Activated T-cell treated with anti-CD3 and anti-CD28 coated beads, Interleukin-2, amount 50 U/mL, for 72 hours (primary cell): ENCODE measurements at regions not wholly inside any gene's neighbourhood (a gene's known extent, or its start where the extent isn't known, plus 50 kb on each side); places are given as distances from the start of the nearest gene placed in this dataset.

ENCODE experiments used
- ATAC-seq, 2 donors: fragments of 150-1000 bp; cut with Tn5 transposase; replicated peaks in 1 of 2; 2 replicates each; pipeline ENCODE4 v1.10.0; 2021; ENCODE audit warnings: moderate library complexity in 2 of 2, mild to moderate bottlenecking in 1 of 2
- DNase-seq, 2 donors: peaks; one replicate each; pipeline ENCODE4 v3.0.0; 2021 to 2022; ENCODE audit warnings: mixed read lengths in 1 of 2
- H3K27ac Mint-ChIP-seq: one replicate; pipeline ENCODE4 v1.8.0; 2022; ENCODE audit warnings: mild to moderate bottlenecking, moderate library complexity, mixed read lengths
- H3K27me3 Mint-ChIP-seq: one replicate; pipeline ENCODE4 v1.8.0; 2022; ENCODE audit warnings: low read depth, mixed read lengths
- H3K36me3 Mint-ChIP-seq, 2 donors: one replicate each; pipeline ENCODE4 v1.8.0; 2022; ENCODE audit warnings: mixed read lengths in 2 of 2, mild to moderate bottlenecking in 1 of 2; ENCODE audit not compliant: insufficient read depth in 2 of 2
- H3K4me1 Mint-ChIP-seq: one replicate; pipeline ENCODE4 v1.8.0; 2022; ENCODE audit warnings: low read depth, mixed read lengths
- H3K4me3 Mint-ChIP-seq, 2 donors: one replicate each; pipeline ENCODE4 v1.8.0; 2022; ENCODE audit warnings: mild to moderate bottlenecking in 2 of 2, mixed read lengths in 2 of 2, moderate library complexity in 2 of 2
- H3K9me3 Mint-ChIP-seq, 2 donors: one replicate each; pipeline ENCODE4 v1.8.0; 2022; ENCODE audit warnings: mixed read lengths in 2 of 2

DNA sequence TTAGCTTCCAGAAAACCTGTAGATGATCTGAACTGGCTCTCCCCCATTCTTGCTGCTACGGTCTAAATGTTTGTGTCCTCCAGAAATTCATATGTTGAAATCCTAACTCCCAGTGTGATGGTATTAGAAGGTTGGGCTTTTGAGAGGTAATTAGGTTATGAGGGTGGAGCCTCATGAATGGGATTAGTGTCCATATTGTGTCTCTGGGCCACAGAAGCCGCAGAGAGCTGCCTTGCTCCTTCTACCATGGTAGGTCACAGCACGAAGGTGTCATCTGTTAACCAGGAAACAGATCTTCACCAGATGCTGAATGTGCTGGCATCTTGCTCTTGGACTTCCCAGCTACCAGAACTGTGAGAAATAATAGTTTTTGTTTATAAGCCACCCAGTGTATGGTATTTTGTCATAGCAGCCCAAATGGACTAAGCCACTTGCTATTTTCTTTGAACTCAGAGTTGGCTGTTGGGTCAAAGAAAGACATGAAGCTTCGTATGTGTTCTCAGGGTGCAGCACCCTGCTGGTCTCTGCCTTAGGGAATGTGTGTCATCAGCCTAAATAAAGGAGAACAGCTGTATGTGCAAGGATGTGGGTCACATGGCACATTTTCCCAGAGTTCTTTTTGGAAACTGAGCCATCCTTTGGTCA lies 317.5 kb upstream of the SLCO3A1 start:
- DNase-seq (no peak), ATAC-seq (no peak)
- no peaks in the 10 kb centered on the region for H3K36me3 Mint-ChIP-seq
- H3K27ac Mint-ChIP-seq: no peak overlapping the region
- H3K4me3 Mint-ChIP-seq: no peak overlapping the region
- H3K9me3 Mint-ChIP-seq: no peaks in the 10 kb centered on the region
- no peaks in the 10 kb centered on the region for H3K4me1 Mint-ChIP-seq
- H3K27me3 Mint-ChIP-seq: no peaks in the 10 kb centered on the region

- Mint-ChIP-seq H3K4me1 (no peaks in the 10 kb centered on the region), H3K36me3 (no peaks in the 10 kb centered on the region), H3K27me3 (no peaks in the 10 kb centered on the region), H3K4me3 (no peak overlapping the region), H3K9me3 (no peaks in the 10 kb centered on the region), H3K27ac (no peak overlapping the region)
- DNase-seq (no peak), ATAC-seq (no peak)
These were observed 315.7 kb upstream of the SLCO3A1 start for GRCh38 chr15:91537856-91538255.

- H3K36me3 Mint-ChIP-seq: no peaks in the 10 kb centered on the region
- DNase-seq (no peak), ATAC-seq (no peak)
- H3K9me3 Mint-ChIP-seq: no peaks in the 10 kb centered on the region
- H3K27me3 Mint-ChIP-seq: no peaks in the 10 kb centered on the region
- H3K4me1 Mint-ChIP-seq: no peaks in the 10 kb centered on the region
- H3K27ac Mint-ChIP-seq: no peak overlapping the region
- H3K4me3 Mint-ChIP-seq: no peak overlapping the region
These were observed 314.7 kb upstream of the SLCO3A1 start for GRCh38 chr15:91538782-91539181.

GRCh38 chr15:91541286-91541685 lies 312.2 kb upstream of the SLCO3A1 start:
- Mint-ChIP-seq H3K4me1 (no peaks in the 10 kb centered on the region), H3K9me3 (no peaks in the 10 kb centered on the region), H3K27ac (no peak overlapping the region), H3K36me3 (no peaks in the 10 kb centered on the region), H3K4me3 (no peak overlapping the region), H3K27me3 (no peaks in the 10 kb centered on the region)
- DNase-seq: no peak
- ATAC-seq: no peak

DNA sequence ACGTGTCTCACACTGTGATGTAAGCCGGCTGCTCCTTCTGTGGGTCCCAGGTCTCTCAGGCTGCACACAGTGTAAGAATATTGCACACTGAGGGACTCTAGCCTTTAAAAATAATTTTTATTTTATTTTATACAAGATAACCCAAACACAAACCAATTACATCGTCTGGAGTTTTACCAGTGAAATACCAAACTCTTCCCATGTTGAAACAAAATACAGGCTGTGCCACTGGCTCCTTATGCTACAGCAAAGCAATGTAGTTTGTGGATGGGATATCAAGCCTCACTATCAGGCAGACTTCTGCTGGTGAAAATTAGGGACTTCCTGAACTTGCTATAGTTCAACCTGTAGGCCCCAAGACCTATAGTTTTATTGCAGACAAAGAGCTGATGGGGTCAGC lies 311.3 kb upstream of the SLCO3A1 start:
- no peak overlapping the region for H3K4me3 Mint-ChIP-seq
- H3K27me3 Mint-ChIP-seq: no peaks in the 10 kb centered on the region
- ATAC-seq (no peak), DNase-seq (no peak)
- no peaks in the 10 kb centered on the region for H3K9me3 Mint-ChIP-seq
- no peaks in the 10 kb centered on the region for H3K36me3 Mint-ChIP-seq
- no peaks in the 10 kb centered on the region for H3K4me1 Mint-ChIP-seq
- H3K27ac Mint-ChIP-seq: no peak overlapping the region

GRCh38 chr15:91547356-91547755 lies 306.2 kb upstream of the SLCO3A1 start:
- Mint-ChIP-seq H3K27me3 (no peaks in the 10 kb centered on the region), H3K36me3 (no peaks in the 10 kb centered on the region), H3K27ac (no peak overlapping the region), H3K9me3 (no peaks in the 10 kb centered on the region), H3K4me3 (no peak overlapping the region), H3K4me1 (no peaks in the 10 kb centered on the region)
- DNase-seq (no peak), ATAC-seq (no peak)

- DNase-seq (no peak), ATAC-seq (no peak)
- Mint-ChIP-seq H3K9me3 (no peaks in the 10 kb centered on the region), H3K4me3 (no peak overlapping the region), H3K27ac (no peak overlapping the region), H3K4me1 (no peaks in the 10 kb centered on the region), H3K36me3 (no peaks in the 10 kb centered on the region), H3K27me3 (no peaks in the 10 kb centered on the region)
These were observed 305.0 kb upstream of the SLCO3A1 start for GRCh38 chr15:91548549-91548948.

DNA sequence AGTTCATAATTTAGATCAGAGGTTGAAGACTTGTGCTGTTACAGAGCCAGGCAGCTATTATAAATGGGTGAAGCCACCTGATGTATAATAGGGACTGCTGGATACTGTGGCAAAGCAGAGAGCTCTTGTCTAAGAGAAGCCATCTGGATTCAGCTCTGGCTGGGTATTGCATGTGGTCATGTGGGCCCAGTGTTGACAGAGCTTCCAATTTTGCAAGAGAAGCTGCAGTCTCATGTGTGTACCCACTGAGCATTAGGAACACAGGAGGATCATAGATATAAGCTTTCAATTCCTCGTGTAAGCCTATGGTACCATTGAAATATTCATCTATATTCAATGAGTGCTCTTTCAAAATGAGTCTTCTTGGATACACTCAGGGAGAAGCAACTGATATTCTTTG lies 303.9 kb upstream of the SLCO3A1 start:
- H3K27ac Mint-ChIP-seq: no peak overlapping the region
- H3K4me1 Mint-ChIP-seq: no peaks in the 10 kb centered on the region
- H3K9me3 Mint-ChIP-seq: no peaks in the 10 kb centered on the region
- H3K27me3 Mint-ChIP-seq: no peaks in the 10 kb centered on the region
- ATAC-seq (no peak), DNase-seq (no peak)
- H3K36me3 Mint-ChIP-seq: no peaks in the 10 kb centered on the region
- no peak overlapping the region for H3K4me3 Mint-ChIP-seq

- DNase-seq: no peak
- Mint-ChIP-seq H3K9me3 (peaks cover under 1 to 3% of the 10 kb centered on the region in 2 donors), H3K4me1 (no peaks in the 10 kb centered on the region), H3K27me3 (no peaks in the 10 kb centered on the region), H3K4me3 (no peak overlapping the region), H3K27ac (no peak overlapping the region), H3K36me3 (no peaks in the 10 kb centered on the region)
- no peak for ATAC-seq
These were observed 301.0 kb upstream of the SLCO3A1 start for GRCh38 chr15:91552555-91552954.

DNA sequence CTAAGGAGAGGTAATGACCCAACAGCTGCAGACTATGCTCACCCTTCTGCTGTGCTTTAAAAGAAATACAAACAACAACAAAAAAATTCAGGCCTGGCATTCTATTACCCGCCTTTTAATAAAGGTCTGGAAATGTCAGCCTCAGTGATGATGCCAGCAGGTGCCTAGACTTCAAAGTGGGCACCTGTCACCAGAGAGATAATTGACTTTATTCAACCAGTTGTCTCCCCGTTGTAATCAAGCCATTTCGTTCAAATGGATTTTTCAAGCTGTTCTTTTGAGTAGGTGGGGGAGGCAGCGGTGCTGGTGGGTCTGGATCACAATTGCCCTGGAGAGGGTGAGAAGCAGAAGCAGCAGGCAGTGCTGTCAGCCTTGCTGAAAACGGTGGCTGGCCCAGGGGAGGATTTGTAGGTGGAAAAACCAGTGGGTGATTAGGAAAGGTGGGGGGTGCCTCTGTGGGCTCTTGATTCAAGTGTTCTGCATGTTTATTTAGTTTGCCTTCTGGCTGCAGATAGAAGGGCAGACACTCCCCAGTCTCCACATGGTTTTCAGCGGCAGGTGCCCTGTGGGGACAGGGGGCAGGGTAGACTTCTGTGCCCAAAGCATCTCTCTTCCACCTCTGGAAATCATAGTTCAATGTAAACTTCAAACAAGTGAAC lies 300.2 kb upstream of the SLCO3A1 start:
- no peak overlapping the region for H3K27ac Mint-ChIP-seq

DNA sequence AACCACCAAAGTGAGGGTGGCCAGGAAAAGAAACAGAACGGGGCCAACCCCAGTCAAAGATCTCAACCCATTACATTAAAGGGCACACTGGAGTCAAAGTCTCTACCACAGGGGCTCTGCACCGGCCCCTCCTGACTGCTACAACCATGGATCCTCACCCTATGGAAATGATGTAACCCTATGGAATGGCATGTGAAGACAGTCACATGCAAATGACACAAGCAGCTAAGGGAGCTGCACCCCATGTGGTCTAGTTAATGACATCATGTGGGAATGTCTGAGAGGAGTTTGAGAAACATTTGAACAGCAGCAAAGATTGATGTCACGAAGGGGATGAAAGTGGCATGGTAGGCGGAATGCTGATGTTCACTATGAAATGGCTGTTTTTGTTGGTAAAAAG lies 298.2 kb upstream of the SLCO3A1 start:
- no peaks in the 10 kb centered on the region for H3K27me3 Mint-ChIP-seq
- H3K36me3 Mint-ChIP-seq: no peaks in the 10 kb centered on the region
- no peak for DNase-seq

More for the DNA sequence above, 300.2 kb upstream of the SLCO3A1 start:
- Mint-ChIP-seq H3K27me3 (no peaks in the 10 kb centered on the region), H3K9me3 (peaks cover 1 to 3% of the 10 kb centered on the region in 2 donors), H3K4me1 (no peaks in the 10 kb centered on the region), H3K36me3 (no peaks in the 10 kb centered on the region), H3K4me3 (no peak overlapping the region)
- DNase-seq: no peak
- no peak for ATAC-seq

DNA sequence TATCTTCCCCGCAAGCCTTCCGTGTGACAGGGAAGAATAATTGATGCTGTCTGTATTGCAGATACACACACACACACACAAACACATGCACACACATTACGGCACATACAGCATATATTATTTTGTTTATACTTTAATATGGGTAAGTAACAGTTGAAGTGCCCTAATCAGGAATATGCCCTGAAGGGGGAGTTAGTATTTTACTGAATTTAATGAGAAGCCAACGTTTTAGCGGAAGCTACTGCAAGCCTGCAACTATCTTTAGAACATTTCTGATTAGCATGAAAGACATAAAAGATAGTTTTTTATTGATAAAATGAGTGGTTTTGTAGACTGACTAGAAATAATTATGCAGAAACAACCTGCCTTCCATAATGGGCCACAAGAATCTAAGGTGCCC lies 296.6 kb upstream of the SLCO3A1 start:
- DNase-seq (no peak), ATAC-seq (no peak)
- Mint-ChIP-seq H3K27ac (no peak overlapping the region), H3K4me3 (no peak overlapping the region), H3K27me3 (no peaks in the 10 kb centered on the region), H3K4me1 (no peaks in the 10 kb centered on the region), H3K36me3 (no peaks in the 10 kb centered on the region), H3K9me3 (peaks cover 1 to 3% of the 10 kb centered on the region in 2 donors)

More for the DNA sequence above, 298.2 kb upstream of the SLCO3A1 start:
- Mint-ChIP-seq H3K4me3 (no peak overlapping the region), H3K9me3 (peaks cover 1 to 3% of the 10 kb centered on the region in 2 donors), H3K27ac (no peak overlapping the region), H3K4me1 (no peaks in the 10 kb centered on the region)
- ATAC-seq: no peak

DNA sequence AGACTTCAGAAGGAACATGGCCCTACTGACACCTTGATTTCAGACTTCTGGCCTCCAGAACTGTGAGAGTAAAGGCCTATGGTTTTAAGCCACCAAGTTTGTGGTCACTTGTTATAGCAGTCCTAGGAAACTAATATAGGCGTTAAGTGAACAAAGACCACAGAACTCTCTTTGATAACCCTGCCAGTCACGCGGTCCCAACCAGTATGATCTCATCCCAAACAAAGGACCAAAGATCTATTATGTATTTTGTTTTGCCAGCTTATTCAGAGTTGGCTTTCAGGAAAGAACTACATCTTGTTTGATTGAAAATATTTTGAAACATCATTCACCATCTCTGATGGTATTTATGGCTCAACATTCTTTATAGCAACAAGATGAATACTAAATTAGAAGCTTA lies 294.4 kb upstream of the SLCO3A1 start:
- ATAC-seq (no peak), DNase-seq (no peak)
- Mint-ChIP-seq H3K4me3 (no peak overlapping the region), H3K27me3 (no peaks in the 10 kb centered on the region), H3K9me3 (peaks cover 1 to 3% of the 10 kb centered on the region in 2 donors), H3K4me1 (no peaks in the 10 kb centered on the region), H3K27ac (no peak overlapping the region), H3K36me3 (no peaks in the 10 kb centered on the region)
